HTR-8/SVneo (cell line): ENCODE measurements at regions not wholly inside any gene's neighbourhood (a gene's known extent, or its start where the extent isn't known, plus 50 kb on each side); places are given as distances from the start of the nearest gene placed in this dataset.
"Not testable (repeated sequence)": the region's sequence is repeated elsewhere in the genome, so short reads cannot be mapped to it uniquely, and the experiment has no call there.

ENCODE experiments used
- DNase-seq: peaks from one replicate; pipeline ENCODE4 v3.0.0; 2011; ENCODE audit warnings: low spot score, mixed read lengths; ENCODE audit not compliant: insufficient read length
- FAIRE-seq: peaks from 2 replicates; lab custom pipeline; 2011; peaks lifted over from hg19 to GRCh38; lab: Jason Lieb, UNC

DNA sequence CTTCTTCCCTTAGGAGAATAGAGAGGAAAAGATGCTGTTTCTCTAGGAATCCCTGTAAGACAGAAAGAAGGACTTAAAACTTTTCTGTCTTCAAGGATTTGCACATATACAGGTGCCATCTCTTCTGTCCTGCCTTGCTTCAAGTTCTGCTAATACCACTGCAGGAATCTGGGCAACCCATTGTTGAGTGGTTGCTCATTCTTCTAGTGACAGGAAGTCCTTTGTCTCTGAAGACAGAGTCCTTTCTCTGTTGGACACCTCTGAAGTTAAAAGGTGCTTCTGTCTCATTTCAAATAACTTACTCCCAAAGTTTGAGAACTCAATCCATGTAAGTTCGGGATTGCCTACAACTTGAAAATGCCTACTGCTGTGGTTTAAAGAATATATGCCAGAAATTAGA lies 114.4 kb upstream of the TMTC4 start:
- no peak for FAIRE-seq

GRCh38 chr13:100788540-100788939 lies 113.9 kb upstream of the TMTC4 start:
- no peak for DNase-seq
- no peak for FAIRE-seq

More for the DNA sequence above, 114.4 kb upstream of the TMTC4 start:
- no peak for DNase-seq

DNA sequence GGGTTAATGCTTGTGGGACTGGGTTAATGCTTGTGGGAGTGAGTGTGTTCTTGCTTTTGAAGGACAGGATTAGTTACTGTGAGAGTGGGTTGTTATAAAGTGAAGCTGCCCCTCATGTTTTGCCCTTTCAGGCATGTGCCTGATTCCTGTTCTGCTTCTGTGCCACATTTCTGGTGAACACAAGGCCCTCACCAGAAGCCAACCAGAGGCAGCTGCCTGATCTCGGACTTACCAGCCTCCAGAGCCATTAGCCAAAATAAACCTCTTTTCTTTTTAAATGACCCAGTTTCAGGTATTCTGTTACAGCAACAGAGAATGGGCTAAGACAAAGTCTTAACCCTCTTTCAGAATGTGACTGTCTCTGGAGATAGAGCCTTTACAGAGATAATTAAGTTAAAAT lies 113.3 kb upstream of the TMTC4 start:
- FAIRE-seq = no peak
- DNase-seq = no peak

DNA sequence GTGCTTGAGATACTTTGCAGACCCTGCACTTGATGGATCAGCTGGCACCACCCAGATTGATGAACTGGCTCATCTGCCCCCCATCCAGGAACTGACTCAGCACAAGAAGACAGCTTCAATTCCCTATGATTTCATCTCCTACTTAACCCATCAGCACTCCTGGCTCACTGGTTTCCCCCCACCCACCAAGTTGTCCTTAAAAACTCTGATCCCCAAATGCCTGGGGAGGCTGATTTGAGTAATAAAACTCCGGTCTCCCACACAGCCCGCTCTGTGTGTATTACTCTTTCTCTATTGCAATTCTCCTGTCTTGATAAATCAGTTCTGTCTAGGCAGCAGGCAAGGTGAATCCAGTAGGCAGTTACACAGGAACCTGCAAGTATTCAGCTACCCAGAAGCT lies 102.1 kb upstream of the TMTC4 start:
- not testable (repeated sequence) for DNase-seq, FAIRE-seq

DNA sequence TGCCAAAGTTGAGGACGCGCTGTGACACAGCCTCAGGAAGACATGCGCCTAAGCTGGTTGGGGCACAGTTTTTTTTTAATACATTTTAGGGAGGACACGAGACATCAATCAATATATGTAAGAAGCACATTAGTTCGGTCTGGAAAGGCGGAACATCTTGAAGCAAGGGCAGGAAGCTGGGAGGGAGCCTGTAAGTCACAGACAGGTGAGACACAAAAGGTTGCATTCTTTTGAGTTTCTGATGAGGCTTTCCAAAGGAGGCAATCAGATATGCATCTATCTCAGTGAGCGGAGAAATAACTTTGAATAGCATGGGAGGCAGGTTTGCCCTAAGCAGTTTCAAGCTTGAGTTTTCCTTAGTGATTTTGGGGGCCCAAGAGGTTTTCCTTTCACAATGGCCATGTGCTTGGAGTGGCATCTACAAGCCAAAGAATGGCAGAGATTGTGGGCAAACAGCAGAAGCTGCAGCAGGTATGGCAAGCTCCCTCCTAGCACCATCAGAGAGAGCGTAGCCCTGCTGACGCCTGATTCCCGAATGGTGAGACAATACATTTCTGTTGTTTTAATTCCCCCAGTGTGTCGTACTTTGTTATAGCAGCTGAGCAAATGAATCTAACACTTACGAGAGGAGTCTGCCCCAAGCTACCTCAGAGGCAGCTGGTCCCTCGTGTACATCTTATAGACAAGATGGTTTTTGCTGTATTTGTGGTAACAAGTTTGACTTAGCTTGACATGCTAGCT lies 99.5 kb upstream of the TMTC4 start:
- FAIRE-seq (no peak), DNase-seq (no peak)

DNA sequence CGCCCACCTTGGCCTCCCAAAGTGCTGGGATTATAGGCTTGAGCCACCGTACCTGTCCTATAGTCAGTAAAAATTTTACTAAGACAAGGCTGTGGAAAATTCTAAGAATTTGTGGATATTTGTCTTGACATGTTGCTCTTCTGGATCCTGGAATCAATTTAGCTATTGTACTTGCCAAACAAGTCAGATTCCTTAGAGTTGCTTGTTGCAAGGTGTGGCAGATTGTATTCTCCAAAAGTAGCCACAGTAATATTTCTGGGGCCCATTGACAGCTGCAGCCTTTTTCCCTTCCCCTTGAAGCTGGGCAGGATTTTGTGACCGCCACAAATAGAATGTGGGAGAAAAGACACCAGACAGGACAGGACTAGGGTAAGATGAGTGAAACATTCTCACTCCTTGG lies 98.8 kb upstream of the TMTC4 start:
- DNase-seq (no peak), FAIRE-seq (no peak)

- FAIRE-seq (no peak), DNase-seq (no peak)
Observed at GRCh38 chr13:100767192-100767591, 92.6 kb upstream of the TMTC4 start.

DNA sequence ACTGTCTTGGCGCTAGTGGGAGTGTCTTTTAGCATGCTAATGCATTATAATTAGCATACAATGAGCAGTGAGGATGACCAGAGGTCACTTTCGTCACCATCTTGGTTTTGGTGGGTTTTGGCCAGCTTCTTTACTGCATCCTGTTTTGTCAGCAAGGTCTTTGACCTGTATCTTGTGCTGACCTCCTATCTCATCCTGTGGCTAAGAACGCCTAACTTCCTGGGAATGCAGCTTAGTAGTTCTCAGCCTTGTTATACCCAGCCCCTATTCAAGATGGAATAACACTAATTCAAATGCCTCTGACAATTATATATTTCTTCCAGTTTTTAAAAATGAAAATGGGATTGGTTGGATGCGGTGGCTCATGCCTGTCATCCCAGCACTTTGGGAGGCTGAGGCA lies 92.0 kb upstream of the TMTC4 start:
- not testable (repeated sequence) for FAIRE-seq, DNase-seq

DNA sequence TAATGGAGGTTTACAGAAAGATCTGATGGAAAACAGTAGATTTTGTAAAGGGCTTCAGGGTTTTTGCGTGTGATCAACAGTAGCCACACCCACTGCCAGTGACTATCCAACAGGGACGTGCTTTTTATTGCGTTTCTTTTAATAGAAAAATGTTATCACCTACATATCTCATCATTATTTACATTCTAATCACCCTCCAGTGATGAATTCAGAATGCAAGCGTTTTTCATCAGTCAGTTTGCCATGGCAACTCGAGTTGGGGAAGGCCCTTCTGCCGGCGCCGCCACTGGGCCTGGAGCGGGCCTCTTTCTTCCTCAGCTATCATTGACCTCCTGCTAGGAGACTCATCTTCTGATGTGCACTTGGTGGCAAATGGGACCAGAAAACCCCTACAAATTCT lies 90.3 kb upstream of the TMTC4 start:
- DNase-seq (no peak), FAIRE-seq (no peak)

- FAIRE-seq, DNase-seq: not testable (repeated sequence)
Observed at GRCh38 chr13:100762126-100762525, 87.5 kb upstream of the TMTC4 start.

- no peak for DNase-seq
- FAIRE-seq = no peak
Observed at GRCh38 chr13:100755891-100756290, 81.3 kb upstream of the TMTC4 start.

DNA sequence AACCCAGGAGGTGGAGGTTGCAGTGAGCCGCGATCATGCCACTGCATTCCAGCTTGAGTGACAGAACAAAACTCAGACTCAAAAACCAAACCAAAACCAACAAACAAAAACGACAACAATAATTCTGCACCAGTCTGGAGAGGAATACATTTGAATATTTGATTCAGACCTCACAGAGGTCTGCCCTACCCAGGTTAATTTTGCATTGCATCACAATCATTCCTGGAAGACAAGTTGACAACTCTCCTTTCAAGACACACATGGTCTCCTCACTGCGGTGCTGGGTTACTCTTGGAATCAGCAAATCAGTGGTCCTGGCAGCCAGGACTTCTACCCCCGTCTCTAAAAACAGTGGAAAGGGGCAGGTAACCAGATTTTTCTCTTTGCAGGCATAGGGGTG lies 79.9 kb upstream of the TMTC4 start:
- DNase-seq (no peak), FAIRE-seq (no peak)

DNA sequence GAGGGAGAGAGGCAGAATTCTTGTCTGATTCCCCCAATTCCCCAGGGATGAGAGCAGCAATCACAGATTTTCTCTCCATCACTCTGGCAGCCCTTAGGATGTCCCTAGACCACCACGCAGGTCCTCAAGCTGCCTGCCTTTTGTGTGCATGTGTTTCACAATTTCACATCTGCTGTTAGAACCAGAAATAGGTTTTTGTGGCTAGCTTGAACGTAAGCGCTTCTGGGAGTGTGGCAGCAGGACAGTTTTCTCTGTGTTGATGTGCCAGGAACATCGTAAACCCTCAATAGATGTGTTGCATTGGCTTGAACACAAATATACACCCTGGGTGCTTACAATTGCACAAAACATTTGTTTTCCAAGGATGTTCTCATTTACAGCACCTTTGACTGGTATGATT lies 78.8 kb upstream of the TMTC4 start:
- no peak for DNase-seq

GRCh38 chr13:100751826-100752225 lies 77.2 kb upstream of the TMTC4 start:
- FAIRE-seq = no peak

More for the DNA sequence above, 78.8 kb upstream of the TMTC4 start:
- FAIRE-seq = no peak

GRCh38 chr13:100746953-100747683 lies 72.5 kb upstream of the TMTC4 start:
- no peak for DNase-seq
- no peak for FAIRE-seq

More at GRCh38 chr13:100751826-100752225, 77.2 kb upstream of the TMTC4 start:
- no peak for DNase-seq

GRCh38 chr13:100738176-100738855 lies 63.7 kb upstream of the TMTC4 start:
- DNase-seq (no peak), FAIRE-seq (no peak)

- FAIRE-seq = no peak
Observed at GRCh38 chr13:100735494-100735893, 60.9 kb upstream of the TMTC4 start.

DNA sequence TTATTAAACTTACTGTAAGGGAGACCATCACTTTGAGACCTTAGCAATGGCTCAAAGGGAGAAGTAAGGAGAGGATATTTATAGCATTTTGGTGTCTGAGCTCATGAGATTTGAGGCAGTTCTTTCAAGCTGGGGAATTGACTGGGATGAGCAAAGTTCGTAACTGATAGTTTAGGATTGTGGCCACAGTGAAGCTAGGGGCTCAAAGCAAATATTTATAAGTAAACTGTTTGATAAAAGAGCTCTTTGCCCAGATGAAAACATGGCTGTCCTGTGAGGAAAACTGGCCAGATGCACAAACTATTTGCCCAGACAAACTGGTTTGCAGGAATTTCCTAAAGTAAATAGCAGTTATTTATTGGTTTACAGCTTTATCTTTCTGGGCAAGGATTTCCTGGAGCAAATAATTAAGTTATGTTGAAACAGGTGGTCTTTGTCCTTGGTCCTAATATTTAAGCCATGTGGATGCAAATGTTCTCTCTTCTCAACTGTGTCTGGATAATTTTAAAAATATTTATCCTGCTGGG lies 59.7 kb upstream of the TMTC4 start:
- DNase-seq (no peak), FAIRE-seq (no peak)

More at GRCh38 chr13:100735494-100735893, 60.9 kb upstream of the TMTC4 start:
- no peak for DNase-seq

- DNase-seq = no peak
- FAIRE-seq = no peak
Observed at GRCh38 chr13:100733261-100733660, 58.7 kb upstream of the TMTC4 start.

- no peak for DNase-seq
- FAIRE-seq = no peak
Observed at GRCh38 chr13:100728201-100728600, 53.6 kb upstream of the TMTC4 start.

DNA sequence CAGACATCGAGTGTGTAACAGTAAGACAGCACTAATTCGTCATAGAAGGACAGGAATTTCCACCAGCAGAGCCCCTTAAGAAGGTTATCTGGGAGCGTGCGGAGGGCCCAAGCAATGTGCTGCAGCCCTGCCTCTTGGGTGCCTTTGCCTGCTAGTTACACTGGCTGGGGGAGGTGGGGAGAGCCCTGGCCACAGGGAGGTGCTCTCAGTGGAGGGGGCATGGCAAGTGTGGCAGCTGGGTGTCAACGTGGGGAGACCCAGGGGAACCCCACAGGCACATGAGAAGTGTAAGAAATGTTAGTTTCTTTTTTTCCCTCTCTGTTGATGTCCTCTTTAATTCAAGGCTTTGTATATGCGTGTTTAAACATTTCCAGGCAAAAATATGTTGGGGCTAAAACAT lies 50.9 kb upstream of the TMTC4 start:
- DNase-seq = no peak
- no peak for FAIRE-seq
